ENCODE measurements at regions not wholly inside any gene's neighbourhood (a gene's known extent, or its start where the extent isn't known, plus 50 kb on each side); places are given as distances from the start of the nearest gene placed in this dataset.

GRCh38 chr20:51856432-51856831 is 54.1 kb upstream of the SALL4 start (continued):
- TF ChIP-seq HDAC6 (IDR thresholded peaks at IDR 0.05; ENCODE audit: low read depth, low read length) (no peak), ZNF274 (IDR thresholded peaks at IDR 0.05; ENCODE audit: borderline replicate concordance, extremely low read depth, low read length) (no peak), BCL11A (IDR thresholded peaks at IDR 0.05; ENCODE audit: low read depth in 2 of 2, low read length in 2 of 2) (no peak), RAD21 (IDR thresholded peaks at IDR 0.05 in 1 of 2, conservative IDR thresholded peaks at IDR 0.05 in 1 of 2; ENCODE audit: low read depth in 2 of 2, low read length in 2 of 2) (no peak), SIX5 (IDR thresholded peaks at IDR 0.05; ENCODE audit: low read depth, low read length) (no peak)

Data from H1 (cell line).